Breast epithelium (tissue), 4 donors: ENCODE measurements at regions not wholly inside any gene's neighbourhood (a gene's known extent, or its start where the extent isn't known, plus 50 kb on each side); places are given as distances from the start of the nearest gene placed in this dataset.
"Not testable (repeated sequence)": the region's sequence is repeated elsewhere in the genome, so short reads cannot be mapped to it uniquely, and the experiment has no call there.

Source experiments
- DNase-seq, 2 donors: peaks; one replicate each; pipeline ENCODE4 v3.0.0-alpha.2; 2019; ENCODE audit warnings: low spot score in 2 of 2
- H3K27ac ChIP-seq, 2 donors: fragments of 200-600 bp; sonication (generic) in 1 of 2; one replicate each; pipeline ENCODE4 v1.5.1; 2016 to 2019; ENCODE audit warnings: mild to moderate bottlenecking in 1 of 2
- H3K27me3 ChIP-seq, 2 donors: fragments of 200-600 bp; sonication (generic) in 1 of 2; one replicate each; pipeline versions ENCODE4 v1.5.1 to v1.6.0; 2017 to 2019; ENCODE audit warnings: control low read depth in 1 of 2, mild to moderate bottlenecking in 1 of 2
- H3K36me3 ChIP-seq: fragments of 200-600 bp; one replicate; pipeline ENCODE4 v1.5.1; 2019
- H3K4me1 ChIP-seq, 2 donors: fragments of 200-600 bp; sonication (generic); one replicate each; pipeline ENCODE4 v1.5.1; 2016 to 2019; ENCODE audit warnings: control low read depth in 1 of 2
- H3K4me3 ChIP-seq, 3 donors: fragments of 200-600 bp; sonication (generic); 1 replicate in 2 of 3; 2 replicates in 1 of 3; pipeline ENCODE4 v1.5.1; 2016 to 2019; ENCODE audit warnings: mild to moderate bottlenecking in 3 of 3, moderate library complexity in 2 of 3
- H3K9me3 ChIP-seq, 2 donors: fragments of 200-600 bp; sonication (generic) in 1 of 2; one replicate each; pipeline ENCODE4 v1.5.1; 2016 to 2019; ENCODE audit warnings: control low read depth in 1 of 2
- POLR2A ChIP-seq: fragments of 450-650 bp; IDR thresholded peaks from one replicate; pipeline ENCODE4 v1.6.1; 2016; ENCODE audit warnings: antibody characterized with exemption, mild to moderate bottlenecking, moderate library complexity
- POLR2AphosphoS5 ChIP-seq, 3 donors: sonication (generic); formaldehyde crosslinking; IDR thresholded peaks; one replicate each; pipeline ENCODE4 v1.6.1; 2017; ENCODE audit warnings: antibody characterized with exemption in 3 of 3
- intact Hi-C: fragments of 100-400 bp; cut with DNase I; formaldehyde crosslinking; loops from one replicate; pipeline ENCODE4 v1.15.1; 2023; ENCODE audit warnings: low total_unique reads
- TF ChIP-seq, protein P1 (sequence below), 3 donors: fragments of 450-650 bp; IDR thresholded peaks; one replicate each; pipeline ENCODE4 v1.5.1; 2016 to 2017; ENCODE audit warnings: antibody characterized with exemption in 3 of 3, mild to moderate bottlenecking in 3 of 3, moderate library complexity in 3 of 3

DNA sequence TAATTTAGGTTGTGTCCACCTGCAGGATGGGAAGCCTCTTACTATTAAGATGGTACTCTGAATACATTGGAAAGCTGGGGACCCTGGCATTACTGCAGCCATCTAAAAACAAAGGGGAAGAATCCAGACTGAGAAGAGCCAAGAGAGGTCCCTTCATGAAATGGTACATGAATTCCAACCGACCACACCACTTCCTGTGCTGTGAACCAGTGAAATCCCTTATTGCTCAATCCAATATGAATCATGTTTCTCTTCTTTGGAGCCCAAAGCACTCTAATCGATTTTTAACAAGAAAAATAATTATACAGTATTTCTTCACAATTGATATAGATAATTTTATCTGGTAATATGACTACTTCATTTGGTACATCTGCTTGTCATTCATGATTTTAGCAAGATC, 479.7 kb upstream of the RAB6C start:
- H3K9me3 ChIP-seq = no peaks in the 10 kb centered on the region
- TF ChIP-seq, protein P1, sequence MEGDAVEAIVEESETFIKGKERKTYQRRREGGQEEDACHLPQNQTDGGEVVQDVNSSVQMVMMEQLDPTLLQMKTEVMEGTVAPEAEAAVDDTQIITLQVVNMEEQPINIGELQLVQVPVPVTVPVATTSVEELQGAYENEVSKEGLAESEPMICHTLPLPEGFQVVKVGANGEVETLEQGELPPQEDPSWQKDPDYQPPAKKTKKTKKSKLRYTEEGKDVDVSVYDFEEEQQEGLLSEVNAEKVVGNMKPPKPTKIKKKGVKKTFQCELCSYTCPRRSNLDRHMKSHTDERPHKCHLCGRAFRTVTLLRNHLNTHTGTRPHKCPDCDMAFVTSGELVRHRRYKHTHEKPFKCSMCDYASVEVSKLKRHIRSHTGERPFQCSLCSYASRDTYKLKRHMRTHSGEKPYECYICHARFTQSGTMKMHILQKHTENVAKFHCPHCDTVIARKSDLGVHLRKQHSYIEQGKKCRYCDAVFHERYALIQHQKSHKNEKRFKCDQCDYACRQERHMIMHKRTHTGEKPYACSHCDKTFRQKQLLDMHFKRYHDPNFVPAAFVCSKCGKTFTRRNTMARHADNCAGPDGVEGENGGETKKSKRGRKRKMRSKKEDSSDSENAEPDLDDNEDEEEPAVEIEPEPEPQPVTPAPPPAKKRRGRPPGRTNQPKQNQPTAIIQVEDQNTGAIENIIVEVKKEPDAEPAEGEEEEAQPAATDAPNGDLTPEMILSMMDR (IDR thresholded peaks at IDR 0.05) = no peak
- TF ChIP-seq POLR2A = no peak
- H3K27ac ChIP-seq = no peak overlapping the region
- H3K4me3 ChIP-seq = no peak overlapping the region
- intact Hi-C loops = no loop called here
- no peaks in the 10 kb centered on the region for H3K36me3 ChIP-seq
- H3K4me1 ChIP-seq = no peaks in the 10 kb centered on the region
- no peaks in the 10 kb centered on the region for H3K27me3 ChIP-seq
- no peak for DNase-seq

DNA sequence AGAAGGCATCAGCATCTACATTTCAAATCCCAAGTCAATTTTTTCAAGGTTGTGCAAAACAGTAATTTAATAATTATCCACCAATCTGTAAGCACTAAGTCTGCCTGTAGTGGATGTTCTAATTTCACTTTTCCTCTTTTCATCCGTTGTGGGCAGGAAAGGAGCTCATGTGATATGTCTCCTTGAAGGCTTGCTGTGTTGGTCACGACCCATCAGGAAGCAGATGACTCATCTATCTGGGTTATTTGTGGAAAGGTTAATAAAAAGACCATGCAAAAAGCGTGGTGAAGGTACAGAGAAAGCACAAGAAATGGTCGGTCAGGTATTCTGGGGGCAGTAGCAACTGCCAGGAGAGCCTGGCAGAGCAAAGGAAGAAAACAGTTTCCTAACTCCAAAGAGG, 476.7 kb upstream of the RAB6C start:
- no peaks in the 10 kb centered on the region for H3K9me3 ChIP-seq
- H3K4me1 ChIP-seq = no peaks in the 10 kb centered on the region
- no peak for DNase-seq
- no peak for TF ChIP-seq POLR2A
- TF ChIP-seq POLR2AphosphoS5 (IDR thresholded peaks at IDR 0.05) = no peak
- TF ChIP-seq, protein P1 (IDR thresholded peaks at IDR 0.05) = no peak
- H3K27me3 ChIP-seq = no peaks in the 10 kb centered on the region
- intact Hi-C loops = no loop called here
- H3K4me3 ChIP-seq = no peak overlapping the region
- no peaks in the 10 kb centered on the region for H3K36me3 ChIP-seq
- H3K27ac ChIP-seq = no peak overlapping the region

DNA sequence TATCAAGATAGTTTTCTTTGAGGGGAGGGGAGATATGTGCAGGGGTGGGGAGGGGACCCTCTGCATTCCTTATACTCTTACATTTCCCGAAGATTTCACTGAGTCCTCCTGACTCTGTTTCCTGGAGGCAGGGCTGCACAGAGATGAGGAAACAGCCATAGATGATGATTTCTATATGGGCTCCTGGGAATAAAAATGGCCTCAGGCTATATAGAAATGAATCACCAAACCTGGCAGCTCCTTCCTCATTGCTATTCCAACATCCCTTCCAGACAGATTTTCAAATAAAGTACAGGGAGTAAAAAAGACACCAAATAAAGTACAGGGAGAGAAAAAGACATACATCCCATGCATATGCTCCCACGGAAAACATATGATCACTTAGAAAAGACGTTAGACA, 474.8 kb upstream of the RAB6C start:
- Histone ChIP-seq H3K9me3 (no peaks in the 10 kb centered on the region), H3K27me3 (no peaks in the 10 kb centered on the region), H3K27ac (no peak overlapping the region), H3K4me3 (no peak overlapping the region), H3K4me1 (no peaks in the 10 kb centered on the region), H3K36me3 (no peaks in the 10 kb centered on the region)
- intact Hi-C loops = no loop called here
- TF ChIP-seq POLR2AphosphoS5 (IDR thresholded peaks at IDR 0.05) (no peak), POLR2A (no peak)
- TF ChIP-seq, protein P1 (IDR thresholded peaks at IDR 0.05) = no peak
- no peak for DNase-seq

DNA sequence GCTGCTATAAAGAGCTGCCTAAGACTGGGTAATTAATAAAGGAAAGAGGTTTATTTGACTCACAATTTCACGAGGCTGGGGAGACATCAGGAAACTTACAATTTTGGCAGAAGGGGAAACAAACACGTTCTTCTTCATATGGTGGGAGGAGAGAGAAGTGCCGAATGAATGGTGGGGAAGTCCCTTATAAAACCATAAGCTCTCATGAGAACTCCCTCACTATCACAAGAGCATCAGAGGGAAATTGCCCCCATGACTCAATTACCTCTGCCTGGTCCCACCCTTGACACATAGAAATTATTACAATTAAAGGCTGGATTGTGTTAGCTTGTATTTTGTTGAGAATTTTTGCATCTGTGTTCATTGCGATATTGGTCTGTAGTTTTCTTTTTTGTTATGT, 460.5 kb upstream of the RAB6C start:
- Histone ChIP-seq H3K27me3 (no peaks in the 10 kb centered on the region), H3K27ac (no peak overlapping the region), H3K4me3 (no peak overlapping the region), H3K36me3 (no peaks in the 10 kb centered on the region), H3K9me3 (peaks cover 0 to 17% of the 10 kb centered on the region in 2 donors), H3K4me1 (no peaks in the 10 kb centered on the region)
- TF ChIP-seq POLR2A = no peak
- TF ChIP-seq POLR2AphosphoS5 (IDR thresholded peaks at IDR 0.05) = no peak
- TF ChIP-seq, protein P1 (IDR thresholded peaks at IDR 0.05) = no peak
- no peak for DNase-seq
- intact Hi-C loops = no loop called here

DNA sequence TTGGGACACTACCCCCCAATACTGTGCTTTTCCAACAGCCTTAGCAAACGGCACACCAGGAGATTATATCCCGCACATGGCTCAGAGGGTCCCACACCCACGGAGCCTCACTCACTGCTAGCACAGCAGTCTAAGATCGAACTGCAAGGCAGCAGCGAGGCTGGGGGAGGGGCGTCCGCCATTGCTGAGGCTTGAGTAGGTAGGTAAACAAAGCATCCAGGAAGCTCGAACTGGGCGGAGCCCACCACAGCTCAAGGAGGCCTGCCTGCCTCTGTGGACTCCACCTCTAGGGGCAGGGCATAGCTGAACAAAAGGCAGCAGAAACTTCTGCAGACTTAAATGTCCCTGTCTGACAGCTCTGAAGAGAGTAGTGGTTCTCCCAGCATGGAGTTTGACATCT, 447.3 kb upstream of the RAB6C start:
- H3K4me3 ChIP-seq, H3K27me3 ChIP-seq, H3K27ac ChIP-seq, DNase-seq, H3K4me1 ChIP-seq, intact Hi-C loops, H3K36me3 ChIP-seq, H3K9me3 ChIP-seq: not testable (repeated sequence)

DNA sequence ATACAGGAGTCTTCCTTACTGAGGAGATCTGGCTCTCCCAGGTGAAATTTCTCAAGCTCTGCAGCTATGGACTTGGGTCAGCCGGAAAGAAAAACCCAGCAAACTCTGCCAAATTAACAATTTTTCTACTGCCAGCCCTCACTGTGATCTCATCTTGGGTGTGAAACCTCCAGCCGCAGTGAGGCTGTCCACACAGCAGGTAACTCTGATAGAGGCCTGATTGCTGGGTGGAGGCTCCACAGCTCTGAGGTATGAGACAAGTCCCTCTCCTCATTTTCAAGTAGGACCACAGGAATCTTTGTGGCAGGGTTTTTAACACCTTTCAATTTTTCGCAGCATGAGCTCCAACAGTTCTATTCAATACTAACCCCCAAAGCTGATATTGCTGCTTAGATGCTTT, 430.6 kb upstream of the RAB6C start:
- TF ChIP-seq POLR2A = no peak
- TF ChIP-seq, protein P1 (IDR thresholded peaks at IDR 0.05) = no peak
- TF ChIP-seq POLR2AphosphoS5 (IDR thresholded peaks at IDR 0.05) = no peak
- Histone ChIP-seq H3K27me3 (no peaks in the 10 kb centered on the region), H3K36me3 (no peaks in the 10 kb centered on the region), H3K4me3 (no peak overlapping the region), H3K9me3 (no peaks in the 10 kb centered on the region), H3K4me1 (no peaks in the 10 kb centered on the region), H3K27ac (no peak overlapping the region)
- intact Hi-C loops = loop anchor here (5.0 kb wide), 1 partner anchor 882 kb away; no protein-coding TSS in a partner anchor
- no peak for DNase-seq
